ENCODE measurements at regions not wholly inside any gene's neighbourhood (a gene's known extent, or its start where the extent isn't known, plus 50 kb on each side); places are given as distances from the start of the nearest gene placed in this dataset.
A peak's percentile ranks its signal among the peaks of the same experiment; 100 is the strongest.
"Not testable (repeated sequence)": the region's sequence is repeated elsewhere in the genome, so short reads cannot be mapped to it uniquely, and the experiment has no call there.

- no peak for DNase-seq
Observed at GRCh38 chr1:184882957-184883815, 91.1 kb downstream of the NIBAN1 start.

DNA sequence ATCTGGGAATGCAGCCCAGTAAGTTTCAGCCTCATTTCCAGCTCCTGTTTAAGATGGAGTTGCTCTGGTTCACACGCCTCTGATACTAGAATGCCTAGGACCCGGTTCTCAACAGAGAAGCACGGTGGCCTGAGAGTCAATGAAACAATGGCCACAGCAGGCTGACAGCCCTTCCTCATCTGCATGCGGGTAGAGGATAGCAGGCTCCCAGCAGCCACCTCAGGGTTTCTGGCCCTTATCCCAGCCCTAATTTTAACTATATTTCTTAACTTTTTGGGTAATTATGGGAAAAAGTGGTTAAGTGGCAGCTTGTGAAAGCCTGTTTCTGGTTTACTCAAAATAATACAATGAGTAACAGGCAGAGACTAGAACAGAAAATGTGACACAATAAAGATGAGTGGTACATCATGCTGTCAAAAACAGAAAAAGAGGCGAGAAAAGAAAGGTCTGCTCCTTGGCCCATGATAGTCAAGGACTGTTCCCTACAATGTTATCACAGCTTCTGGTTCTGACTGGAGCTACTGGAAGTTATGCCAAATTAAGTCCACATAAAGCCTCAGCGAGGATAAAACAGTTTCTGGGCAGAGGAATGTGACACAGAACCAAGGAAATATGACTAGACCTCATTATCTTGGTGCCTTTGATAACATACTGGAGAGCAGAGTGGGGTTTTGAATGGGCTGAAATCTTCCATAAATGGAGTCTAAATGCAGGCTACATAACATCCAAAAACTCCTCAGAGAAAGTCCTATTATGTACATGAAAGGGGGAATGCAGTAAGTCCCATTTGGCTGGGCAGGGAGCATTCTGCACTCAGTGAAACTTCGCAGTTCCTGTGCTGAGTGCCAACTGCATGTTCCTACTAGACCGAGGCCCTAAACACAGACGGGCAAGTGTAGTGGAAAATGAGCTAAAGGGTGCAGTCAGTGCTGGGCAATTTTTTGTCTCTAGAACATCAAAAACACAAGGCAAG is 92.1 kb downstream of the NIBAN1 start:
- peak in 1 of 2 experiments; percentile 27 for DNase-seq

- DNase-seq = peak in 1 of 2 experiments; percentile 17
Observed at GRCh38 chr1:184879876-184880557, 94.3 kb downstream of the NIBAN1 start.

GRCh38 chr1:184878602-184879001 is 95.7 kb downstream of the NIBAN1 start:
- no peak for DNase-seq

DNA sequence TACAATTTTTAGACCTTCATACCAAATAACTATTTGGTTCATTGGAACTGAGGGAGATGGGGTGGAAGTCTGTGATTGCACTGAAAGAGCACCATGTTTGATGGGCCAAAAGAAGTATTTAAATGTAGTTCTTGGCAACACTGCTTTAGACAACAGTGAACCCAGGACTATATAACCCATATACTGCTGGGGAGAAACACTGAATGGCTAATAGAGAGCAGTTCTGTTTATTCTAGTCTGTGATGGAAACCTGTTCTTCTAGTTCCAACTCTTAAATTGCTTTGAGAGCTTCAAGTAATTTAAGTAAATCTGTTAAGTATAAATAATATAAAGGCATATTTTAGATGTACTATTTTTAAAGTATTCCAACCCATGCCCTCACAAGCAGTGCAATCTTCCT is 96.3 kb downstream of the NIBAN1 start:
- no peak for DNase-seq

GRCh38 chr1:184876015-184876414 is 98.3 kb downstream of the NIBAN1 start:
- DNase-seq = not testable (repeated sequence)

GRCh38 chr1:184875218-184875617 is 99.1 kb downstream of the NIBAN1 start:
- no peak for DNase-seq

- DNase-seq = no peak
Observed at GRCh38 chr1:184870319-184870718, 104.0 kb downstream of the NIBAN1 start.

- no peak for DNase-seq
Observed at GRCh38 chr1:184867866-184868689, 106.2 kb downstream of the NIBAN1 start.

DNA sequence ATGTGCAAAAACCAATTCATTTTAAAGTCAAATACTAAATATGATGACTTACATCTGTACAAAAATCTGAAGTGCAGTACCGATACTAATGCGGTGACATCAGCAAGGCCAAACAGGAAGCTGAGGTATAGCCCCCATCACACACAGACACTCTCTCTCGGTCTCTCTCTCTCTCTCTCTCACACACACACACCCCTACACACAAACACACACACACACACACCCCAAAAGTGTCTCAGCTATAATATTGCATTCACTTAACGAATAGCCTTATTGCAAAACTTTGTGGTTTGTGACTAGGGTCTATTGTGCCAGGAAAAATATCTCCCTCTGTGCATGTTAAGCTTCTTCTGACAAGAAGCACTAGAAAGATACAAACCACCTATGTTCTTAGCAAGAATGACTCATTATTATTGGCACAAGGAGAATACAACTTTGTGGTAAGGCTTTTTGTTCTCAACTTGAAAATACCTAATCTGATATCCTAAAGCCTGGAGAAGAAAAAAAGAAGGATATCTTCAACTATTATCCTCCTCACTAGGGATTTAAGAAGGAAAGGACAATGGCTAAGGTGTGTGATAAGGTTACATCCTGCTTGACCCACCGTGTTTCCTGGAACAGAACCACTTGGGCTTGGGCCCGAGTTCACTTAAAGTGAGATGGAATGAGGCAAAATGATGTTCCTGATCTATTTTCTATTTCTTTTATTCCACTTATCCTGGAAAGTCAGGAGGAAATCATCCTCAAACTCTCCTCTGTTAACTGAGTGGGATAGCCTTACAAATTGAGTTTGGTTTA is 107.1 kb downstream of the NIBAN1 start:
- DNase-seq = no peak

GRCh38 chr1:184866586-184866985 is 107.7 kb downstream of the NIBAN1 start:
- DNase-seq = no peak

GRCh38 chr1:184865831-184866230 is 108.5 kb downstream of the NIBAN1 start:
- DNase-seq = no peak

GRCh38 chr1:184861755-184862336 is 107.2 kb upstream of the EDEM3 start:
- DNase-seq = no peak

DNA sequence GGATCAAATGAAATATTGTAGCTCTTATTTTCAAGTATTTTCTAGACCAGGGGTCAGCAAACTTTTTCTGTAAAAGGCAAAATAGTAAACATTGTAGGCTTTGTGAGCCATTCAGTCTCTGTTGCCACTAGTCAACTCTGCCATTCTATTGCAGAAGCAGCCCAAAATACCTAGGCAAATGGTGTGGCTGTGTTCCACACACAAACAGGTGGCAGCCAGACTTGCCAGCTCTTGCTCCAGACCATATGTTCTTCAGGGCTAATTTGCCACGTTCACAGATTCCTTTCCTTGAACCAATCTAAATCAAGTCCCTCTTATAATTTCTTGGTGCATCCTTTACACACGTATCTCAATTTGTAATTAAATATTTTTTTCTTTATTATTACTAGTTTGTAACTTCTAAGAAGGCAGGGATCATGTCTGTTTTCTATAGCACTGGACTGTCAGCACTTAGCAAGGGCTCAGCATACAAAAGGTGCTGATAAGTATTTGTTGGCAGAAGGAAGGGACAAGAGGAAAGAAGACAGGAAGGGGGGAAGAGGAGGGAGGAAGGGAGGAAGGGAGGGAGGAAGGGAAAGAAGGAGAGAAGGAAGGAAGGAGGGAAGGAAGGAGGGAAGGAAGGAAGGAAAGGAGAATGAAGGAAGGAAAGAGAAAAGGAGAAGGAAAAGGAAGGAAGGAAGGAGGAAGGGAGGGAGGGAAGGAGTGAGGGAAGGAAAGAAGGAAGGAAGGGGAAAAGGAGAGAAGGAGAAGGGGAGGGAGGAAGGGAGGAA is 106.5 kb upstream of the EDEM3 start:
- DNase-seq = peak; percentile 5 to 75

DNA sequence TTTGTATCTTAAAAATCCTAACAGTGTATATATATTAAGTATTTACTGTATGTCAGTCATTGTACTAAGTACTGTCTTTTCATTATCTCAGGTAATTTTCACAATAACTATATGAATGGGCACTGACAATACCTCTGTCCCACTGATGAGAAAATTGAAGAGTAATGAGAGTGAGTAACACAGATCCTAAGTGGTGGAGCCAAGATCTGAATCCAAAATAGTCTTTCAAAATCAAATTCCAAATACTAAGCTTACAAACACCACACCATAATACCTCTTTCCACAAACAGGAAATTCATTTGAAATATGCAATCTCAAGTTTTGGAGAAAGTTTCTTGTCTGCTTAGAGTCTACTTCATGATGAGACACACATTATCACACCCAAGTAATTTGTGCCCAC is 105.9 kb upstream of the EDEM3 start:
- DNase-seq = no peak

DNA sequence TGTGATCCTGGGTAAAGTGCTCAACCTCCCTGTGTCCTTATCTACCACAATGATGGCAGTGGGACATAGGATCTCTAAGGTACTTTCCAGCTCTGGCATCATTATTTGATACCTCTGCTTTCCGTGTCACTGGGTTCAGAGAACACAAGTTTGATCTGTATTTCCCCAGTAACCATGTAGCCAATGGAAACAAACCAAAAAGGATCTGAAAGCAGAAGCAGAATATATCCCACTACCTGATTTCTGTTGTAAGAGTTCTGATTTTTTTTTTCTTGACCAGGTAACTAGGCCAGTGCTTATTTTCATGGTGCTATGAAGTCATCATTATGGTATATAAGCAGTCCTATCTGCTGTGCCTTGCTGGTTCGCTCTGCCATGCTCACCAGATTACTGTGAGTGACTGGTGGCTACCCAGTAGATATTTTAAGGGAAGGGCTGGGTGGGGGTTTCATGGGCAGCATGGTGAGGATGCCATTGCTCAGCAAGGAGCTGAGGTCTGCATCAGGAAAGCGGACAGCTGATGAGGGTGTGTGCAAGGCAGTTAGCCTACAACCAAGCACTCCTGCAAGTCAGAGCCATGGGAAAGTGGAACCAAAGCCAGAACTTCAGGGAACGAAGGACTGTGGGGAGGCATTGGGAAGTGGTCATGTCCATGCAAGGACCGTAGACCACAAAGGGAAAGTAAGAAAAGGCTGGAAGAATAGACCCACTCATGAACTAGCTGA is 104.9 kb upstream of the EDEM3 start:
- DNase-seq = no peak

DNA sequence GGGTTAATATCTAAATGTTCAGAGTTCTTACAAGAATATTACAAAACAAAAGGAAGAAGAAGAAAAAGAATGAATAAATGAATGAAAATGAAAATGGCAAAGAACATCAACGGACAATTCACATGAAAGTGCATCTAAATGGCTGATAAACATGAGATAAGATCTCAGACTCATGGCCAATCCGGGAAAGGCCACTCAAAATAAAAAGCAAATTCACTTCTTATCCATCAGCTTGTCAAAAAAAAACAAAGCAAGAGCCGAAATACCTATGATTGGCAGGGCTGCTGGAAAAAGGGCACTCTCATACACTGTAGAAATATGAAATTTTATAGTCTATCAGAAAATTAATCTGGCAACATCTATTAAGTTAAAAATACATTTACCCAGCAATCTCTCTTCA is 103.6 kb upstream of the EDEM3 start:
- no peak for DNase-seq

DNA sequence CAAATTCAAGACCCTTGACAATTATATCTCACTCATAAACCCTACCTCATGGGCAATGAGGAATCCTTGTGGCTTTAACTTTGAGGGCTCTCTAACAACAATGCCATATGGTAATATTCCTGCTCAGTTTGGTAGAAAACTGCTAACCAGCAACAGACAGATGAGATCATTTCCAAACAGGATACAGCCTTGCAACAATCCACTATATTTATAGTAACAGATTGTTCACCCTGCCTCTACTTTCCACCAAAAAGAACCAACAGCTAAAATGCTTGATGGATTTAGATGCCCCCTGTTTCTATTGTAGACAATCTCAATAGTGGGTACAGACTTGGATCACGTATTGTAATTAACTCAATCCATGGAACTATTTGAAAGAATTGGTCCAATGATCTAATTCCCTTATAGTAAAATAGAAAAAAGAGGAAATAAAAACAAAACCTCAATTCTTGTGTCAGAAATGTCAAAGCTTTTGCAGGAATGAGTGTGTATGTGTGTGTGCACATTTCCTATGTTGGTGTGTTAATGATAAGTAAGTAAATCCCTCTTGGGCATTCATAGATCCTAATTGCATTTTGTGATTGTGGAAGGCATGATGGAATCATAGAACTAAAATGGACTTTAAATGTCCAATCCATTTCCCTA is 100.0 kb upstream of the EDEM3 start:
- DNase-seq = peak; percentile 9 to 62

DNA sequence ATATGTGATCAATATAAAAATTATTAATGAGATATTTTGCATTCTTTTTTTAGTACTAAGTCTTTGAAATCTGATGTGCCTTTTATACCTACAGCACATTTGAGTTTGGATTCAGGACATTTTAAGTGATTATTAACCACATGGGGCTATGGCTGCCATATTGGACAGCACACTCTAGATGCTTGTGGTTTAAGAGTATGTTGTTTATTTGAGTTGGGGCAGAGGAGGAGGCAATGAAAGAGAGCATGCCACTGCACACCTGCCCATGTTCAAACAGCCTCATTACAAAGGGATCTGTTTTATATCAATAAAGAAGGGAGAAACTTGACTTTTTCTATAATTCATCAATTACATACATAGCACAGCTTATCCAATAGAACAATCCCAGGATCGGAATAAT is 99.4 kb upstream of the EDEM3 start:
- no peak for DNase-seq
